ENCODE measurements at regions not wholly inside any gene's neighbourhood (a gene's known extent, or its start where the extent isn't known, plus 50 kb on each side); places are given as distances from the start of the nearest gene placed in this dataset.

DNA sequence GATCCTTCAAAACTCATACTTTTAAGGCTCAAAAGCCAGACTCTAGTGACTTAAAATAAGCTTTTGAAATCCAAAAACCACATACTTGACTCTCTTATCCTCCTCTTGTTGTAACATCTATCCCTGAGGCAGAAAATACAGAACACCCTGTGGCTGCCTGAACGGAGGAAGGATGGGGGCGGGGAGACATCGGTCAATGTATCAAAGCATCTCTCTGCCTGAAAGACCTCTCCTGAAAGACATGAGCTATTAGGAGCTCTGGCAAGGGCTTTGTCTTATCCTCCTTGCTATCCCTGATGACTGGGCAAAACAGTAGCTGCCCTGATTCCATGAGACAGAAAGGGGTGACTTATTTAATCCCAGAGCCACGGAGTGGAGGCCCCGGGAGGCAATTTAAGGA lies 122.4 kb downstream of the MN1 start:
- intact Hi-C loops (cut with micrococcal nuclease), result no loop called here
- ChIA-PET POLR2A (no interaction called here), CTCF (no interaction called here)
- no peak for DNase-seq
- no peak overlapping the region for H3K27ac Mint-ChIP-seq
- no peak for TF ChIP-seq EZH2 (IDR thresholded peaks at IDR 0.05; ENCODE audit: borderline replicate concordance, insufficient read depth, low read depth, low read length, poor library complexity, severe bottlenecking)
- TF ChIP-seq, protein P1, sequence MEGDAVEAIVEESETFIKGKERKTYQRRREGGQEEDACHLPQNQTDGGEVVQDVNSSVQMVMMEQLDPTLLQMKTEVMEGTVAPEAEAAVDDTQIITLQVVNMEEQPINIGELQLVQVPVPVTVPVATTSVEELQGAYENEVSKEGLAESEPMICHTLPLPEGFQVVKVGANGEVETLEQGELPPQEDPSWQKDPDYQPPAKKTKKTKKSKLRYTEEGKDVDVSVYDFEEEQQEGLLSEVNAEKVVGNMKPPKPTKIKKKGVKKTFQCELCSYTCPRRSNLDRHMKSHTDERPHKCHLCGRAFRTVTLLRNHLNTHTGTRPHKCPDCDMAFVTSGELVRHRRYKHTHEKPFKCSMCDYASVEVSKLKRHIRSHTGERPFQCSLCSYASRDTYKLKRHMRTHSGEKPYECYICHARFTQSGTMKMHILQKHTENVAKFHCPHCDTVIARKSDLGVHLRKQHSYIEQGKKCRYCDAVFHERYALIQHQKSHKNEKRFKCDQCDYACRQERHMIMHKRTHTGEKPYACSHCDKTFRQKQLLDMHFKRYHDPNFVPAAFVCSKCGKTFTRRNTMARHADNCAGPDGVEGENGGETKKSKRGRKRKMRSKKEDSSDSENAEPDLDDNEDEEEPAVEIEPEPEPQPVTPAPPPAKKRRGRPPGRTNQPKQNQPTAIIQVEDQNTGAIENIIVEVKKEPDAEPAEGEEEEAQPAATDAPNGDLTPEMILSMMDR (IDR thresholded peaks at IDR 0.05), result no peak
- Histone ChIP-seq H4K20me1 (ENCODE audit: control insufficient read depth, insufficient read depth, low read length, poor library complexity, severe bottlenecking) (no peaks in the 10 kb centered on the region), H3K79me2 (ENCODE audit: control insufficient read depth, insufficient read depth, low read length) (no peaks in the 10 kb centered on the region), H3K4me1 (ENCODE audit: control insufficient read depth in 2 of 2, insufficient read depth in 2 of 2, low read length in 2 of 2) (no peaks in the 10 kb centered on the region), H3K9me3 (ENCODE audit: control extremely low read depth in 1 of 3, control insufficient read depth in 2 of 3, insufficient read depth in 1 of 3, low read length in 2 of 3) (no peaks in the 10 kb centered on the region), H3K4me3 (ENCODE audit: control extremely low read depth in 1 of 5, extremely low read depth in 1 of 5, insufficient read depth in 1 of 5, low read depth in 2 of 5, low read length in 4 of 5) (no peak overlapping the region), H2AFZ (ENCODE audit: insufficient read depth, low read depth, low read length, poor library complexity, severe bottlenecking) (no peak overlapping the region), H3K36me3 (replicated peaks in 1 of 2; ENCODE audit: control extremely low read depth in 1 of 2, control insufficient read depth in 1 of 2, extremely low read depth in 1 of 2, insufficient read depth in 2 of 2, low read length in 1 of 2) (no peaks in the 10 kb centered on the region), H3K9ac (ENCODE audit: low read length) (no peak overlapping the region), H3K27ac (ENCODE audit: low read length in 2 of 2) (no peak overlapping the region), H3K27me3 (replicated peaks in 1 of 4; ENCODE audit: control extremely low read depth in 1 of 4, control insufficient read depth in 3 of 4, insufficient read depth in 4 of 4, low read length in 3 of 4) (no peaks in the 10 kb centered on the region), H3K4me2 (replicated peaks; ENCODE audit: low read depth, low read length, poor library complexity, severe bottlenecking) (no peak overlapping the region)
- no peaks in the 10 kb centered on the region for H3K9me3 Mint-ChIP-seq (ENCODE audit: insufficient read depth)
- H3K4me3 Mint-ChIP-seq, result no peak overlapping the region
- no peak for ATAC-seq (ENCODE audit: low read depth)
- H3K27me3 Mint-ChIP-seq, result peaks cover 3% of the 10 kb centered on the region
- no peaks in the 10 kb centered on the region for H3K4me1 Mint-ChIP-seq
- 77% methylated on average over 5 of the region's 5 CpGs for WGBS (ENCODE audit: insufficient coverage)

DNA sequence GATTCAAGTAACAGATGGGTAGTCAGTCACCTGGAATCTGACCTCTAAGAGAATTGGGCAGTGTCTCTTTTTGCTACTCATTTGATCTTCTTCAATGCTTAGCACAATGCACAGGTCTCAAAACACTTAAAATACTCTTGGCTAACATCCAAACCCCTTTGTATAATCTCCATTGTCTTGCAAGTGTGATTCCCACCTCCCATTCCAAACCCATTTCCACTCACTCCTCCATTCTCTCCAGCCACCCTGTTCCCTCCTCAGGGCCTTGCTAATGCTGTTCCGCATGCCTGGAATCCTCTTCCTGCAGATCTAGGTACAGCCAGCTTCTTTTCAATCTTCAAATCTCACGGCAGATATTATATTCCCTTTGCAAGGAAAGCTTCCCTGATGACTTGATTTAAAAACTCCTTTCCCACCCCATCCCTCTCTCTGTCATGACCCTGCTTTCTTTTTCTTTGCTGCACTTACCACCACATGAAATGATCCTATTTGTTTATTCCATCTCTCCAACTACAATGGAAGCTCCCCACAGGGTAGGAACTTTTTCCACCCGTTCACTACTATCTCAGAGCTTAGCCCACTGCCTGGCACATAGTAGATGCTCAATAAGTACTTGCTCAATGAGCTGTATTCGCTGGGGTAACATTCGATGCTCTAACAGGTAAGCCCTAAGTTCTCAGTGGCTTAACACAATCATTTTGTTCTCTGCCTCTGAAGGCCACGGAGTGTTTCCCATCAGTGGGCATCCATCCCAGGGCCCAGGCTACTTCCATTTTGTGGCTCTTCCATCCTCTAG lies 121.7 kb downstream of the MN1 start:
- ChIA-PET POLR2A (no interaction called here), CTCF (no interaction called here)
- Mint-ChIP-seq H3K27ac (no peak overlapping the region), H3K4me3 (no peak overlapping the region), H3K27me3 (peaks cover 3% of the 10 kb centered on the region), H3K9me3 (ENCODE audit: insufficient read depth) (no peaks in the 10 kb centered on the region), H3K4me1 (no peaks in the 10 kb centered on the region)
- Histone ChIP-seq H3K9me3 (ENCODE audit: control extremely low read depth in 1 of 3, control insufficient read depth in 2 of 3, insufficient read depth in 1 of 3, low read length in 2 of 3) (no peaks in the 10 kb centered on the region), H4K20me1 (ENCODE audit: control insufficient read depth, insufficient read depth, low read length, poor library complexity, severe bottlenecking) (no peaks in the 10 kb centered on the region), H3K27me3 (replicated peaks in 1 of 4; ENCODE audit: control extremely low read depth in 1 of 4, control insufficient read depth in 3 of 4, insufficient read depth in 4 of 4, low read length in 3 of 4) (no peaks in the 10 kb centered on the region), H3K4me1 (ENCODE audit: control insufficient read depth in 2 of 2, insufficient read depth in 2 of 2, low read length in 2 of 2) (no peaks in the 10 kb centered on the region), H3K9ac (ENCODE audit: low read length) (no peak overlapping the region), H2AFZ (ENCODE audit: insufficient read depth, low read depth, low read length, poor library complexity, severe bottlenecking) (no peak overlapping the region), H3K4me2 (replicated peaks; ENCODE audit: low read depth, low read length, poor library complexity, severe bottlenecking) (no peak overlapping the region), H3K36me3 (replicated peaks in 1 of 2; ENCODE audit: control extremely low read depth in 1 of 2, control insufficient read depth in 1 of 2, extremely low read depth in 1 of 2, insufficient read depth in 2 of 2, low read length in 1 of 2) (no peaks in the 10 kb centered on the region), H3K79me2 (ENCODE audit: control insufficient read depth, insufficient read depth, low read length) (no peaks in the 10 kb centered on the region), H3K4me3 (ENCODE audit: control extremely low read depth in 1 of 5, extremely low read depth in 1 of 5, insufficient read depth in 1 of 5, low read depth in 2 of 5, low read length in 4 of 5) (no peak overlapping the region), H3K27ac (ENCODE audit: low read length in 2 of 2) (no peak overlapping the region)
- DNase-seq (no peak), ATAC-seq (ENCODE audit: low read depth) (no peak)
- WGBS (ENCODE audit: insufficient coverage), result 100% methylated on average over 5 of the region's 6 CpGs
- intact Hi-C loops (cut with micrococcal nuclease), result no loop called here
- TF ChIP-seq, protein P1 (IDR thresholded peaks at IDR 0.05), result no peak
- TF ChIP-seq EZH2 (IDR thresholded peaks at IDR 0.05; ENCODE audit: borderline replicate concordance, insufficient read depth, low read depth, low read length, poor library complexity, severe bottlenecking), result no peak
